OCI-LY3 (cell line): ENCODE measurements at regions not wholly inside any gene's neighbourhood (a gene's known extent, or its start where the extent isn't known, plus 50 kb on each side); places are given as distances from the start of the nearest gene placed in this dataset.

ENCODE experiments used
- H2AFZ ChIP-seq: fragments of 200-600, 300-600 bp; shearing (Covaris generic); 2 replicates; pipeline ENCODE4 v1.6.0; 2014; ENCODE audit warnings: antibody characterized with exemption, low read depth, low read length
- H3K27ac ChIP-seq: fragments of 200-600, 300-600 bp; sonication (generic); 2 replicates; pipeline ENCODE4 v1.5.1; 2014; ENCODE audit warnings: mild to moderate bottlenecking, low read length, moderate library complexity, mixed read lengths
- H3K27me3 ChIP-seq: fragments of 200-600, 300-600 bp; sonication (generic); 2 replicates; pipeline ENCODE4 v1.6.1; 2014; ENCODE audit warnings: low read depth, low read length, mixed read lengths
- H3K36me3 ChIP-seq: fragments of 200-600, 300-600 bp; sonication (generic); replicated peaks from 2 replicates; pipeline ENCODE3; 2014; ENCODE audit warnings: low read depth, low read length, mixed read lengths
- H3K4me1 ChIP-seq: fragments of 300-600, 200-600 bp; sonication (generic); 2 replicates; pipeline ENCODE4 v1.6.1; 2014; ENCODE audit warnings: low read length, mixed read lengths
- H3K4me2 ChIP-seq: fragments of 200-600, 300-600 bp; sonication (generic); 2 replicates; pipeline ENCODE4 v1.6.1; 2014; ENCODE audit warnings: low read length, mixed read lengths
- H3K4me3 ChIP-seq: fragments of 300-600, 200-600 bp; sonication (generic); 2 replicates; pipeline ENCODE4 v1.5.1; 2014; ENCODE audit warnings: antibody characterized with exemption, mild to moderate bottlenecking, low read length, moderate library complexity
- H3K79me2 ChIP-seq: fragments of 300-600, 200-600 bp; shearing (Covaris generic); 2 replicates; pipeline ENCODE4 v1.6.1; 2014; ENCODE audit warnings: mild to moderate bottlenecking, low read length, mixed read lengths
- H3K9ac ChIP-seq: fragments of 300-600, 200-600 bp; shearing (Covaris generic); 2 replicates; pipeline ENCODE4 v1.6.0; 2014; ENCODE audit warnings: mild to moderate bottlenecking, low read length, moderate library complexity
- H3K9me3 ChIP-seq: fragments of 200-600, 300-600 bp; shearing (Covaris generic); 2 replicates; pipeline ENCODE4 v1.6.1; 2014; ENCODE audit warnings: low read length, mixed read lengths; ENCODE audit not compliant: insufficient read depth
- H4K20me1 ChIP-seq: fragments of 200-600, 300-600 bp; sonication (generic); 2 replicates; pipeline ENCODE4 v1.6.1; 2016; ENCODE audit warnings: low read length, mixed read lengths; ENCODE audit not compliant: insufficient read depth
- EZH2phosphoT487 ChIP-seq: fragments of 200-600 bp; shearing (Covaris generic); IDR thresholded peaks from 2 replicates; pipeline ENCODE4 v1.6.1; 2018; ENCODE audit warnings: antibody characterized with exemption, mixed run types, low read depth
- TF ChIP-seq, protein P1 (sequence below): fragments of 200-600, 300-600 bp; sonication (generic); IDR thresholded peaks from 2 replicates; pipeline ENCODE4 v1.5.1; 2014; ENCODE audit warnings: antibody characterized with exemption, low read length, low read depth

DNA sequence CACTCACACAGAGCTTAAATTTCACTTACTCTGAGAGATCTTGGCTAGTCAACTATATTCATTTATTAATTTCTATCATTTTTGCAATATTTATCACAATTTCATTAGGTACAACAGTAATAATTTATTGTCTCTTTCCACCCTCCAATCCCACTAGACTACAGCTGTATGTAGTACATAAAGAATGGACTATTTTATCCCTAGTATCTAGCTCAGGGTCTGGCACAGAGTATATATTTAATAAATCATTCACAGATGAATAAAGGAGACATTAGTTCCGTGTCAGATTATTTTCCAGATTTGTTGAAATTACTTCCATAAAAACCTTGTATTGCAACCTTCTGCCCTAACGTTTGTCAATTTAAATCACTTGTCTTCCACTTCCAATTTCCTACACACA, 1781.1 kb upstream of the SEL1L start:
- Histone ChIP-seq H3K36me3 (no peaks in the 10 kb centered on the region), H4K20me1 (no peaks in the 10 kb centered on the region), H3K79me2 (no peaks in the 10 kb centered on the region), H3K9me3 (no peaks in the 10 kb centered on the region), H2AFZ (no peak overlapping the region), H3K9ac (no peak overlapping the region), H3K4me1 (no peaks in the 10 kb centered on the region), H3K4me2 (no peak overlapping the region), H3K4me3 (no peak overlapping the region), H3K27ac (no peak overlapping the region), H3K27me3 (no peaks in the 10 kb centered on the region)
- TF ChIP-seq, protein P1, sequence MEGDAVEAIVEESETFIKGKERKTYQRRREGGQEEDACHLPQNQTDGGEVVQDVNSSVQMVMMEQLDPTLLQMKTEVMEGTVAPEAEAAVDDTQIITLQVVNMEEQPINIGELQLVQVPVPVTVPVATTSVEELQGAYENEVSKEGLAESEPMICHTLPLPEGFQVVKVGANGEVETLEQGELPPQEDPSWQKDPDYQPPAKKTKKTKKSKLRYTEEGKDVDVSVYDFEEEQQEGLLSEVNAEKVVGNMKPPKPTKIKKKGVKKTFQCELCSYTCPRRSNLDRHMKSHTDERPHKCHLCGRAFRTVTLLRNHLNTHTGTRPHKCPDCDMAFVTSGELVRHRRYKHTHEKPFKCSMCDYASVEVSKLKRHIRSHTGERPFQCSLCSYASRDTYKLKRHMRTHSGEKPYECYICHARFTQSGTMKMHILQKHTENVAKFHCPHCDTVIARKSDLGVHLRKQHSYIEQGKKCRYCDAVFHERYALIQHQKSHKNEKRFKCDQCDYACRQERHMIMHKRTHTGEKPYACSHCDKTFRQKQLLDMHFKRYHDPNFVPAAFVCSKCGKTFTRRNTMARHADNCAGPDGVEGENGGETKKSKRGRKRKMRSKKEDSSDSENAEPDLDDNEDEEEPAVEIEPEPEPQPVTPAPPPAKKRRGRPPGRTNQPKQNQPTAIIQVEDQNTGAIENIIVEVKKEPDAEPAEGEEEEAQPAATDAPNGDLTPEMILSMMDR, result no peak
- TF ChIP-seq EZH2phosphoT487, result no peak

DNA sequence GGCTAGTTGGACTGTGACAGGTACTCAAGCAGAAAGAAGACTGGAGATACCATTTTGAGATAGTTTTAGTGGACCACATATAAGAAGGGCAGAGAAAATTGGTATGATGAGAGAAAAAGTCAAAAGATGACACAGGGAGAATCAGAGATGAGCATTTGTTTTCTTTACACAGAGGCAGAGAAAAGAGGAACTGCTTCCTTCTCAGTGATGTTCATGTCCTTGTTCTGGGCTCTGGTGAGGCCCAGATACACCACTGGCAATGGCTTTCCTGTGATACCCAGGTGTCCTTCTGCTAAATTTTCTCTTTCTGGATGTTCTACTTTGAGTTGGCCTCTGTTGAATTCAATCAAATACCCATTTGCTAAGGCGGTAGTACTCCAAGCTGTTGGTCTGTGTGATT, 1782.7 kb upstream of the SEL1L start:
- Histone ChIP-seq H3K27ac (no peak overlapping the region), H2AFZ (no peak overlapping the region)

DNA sequence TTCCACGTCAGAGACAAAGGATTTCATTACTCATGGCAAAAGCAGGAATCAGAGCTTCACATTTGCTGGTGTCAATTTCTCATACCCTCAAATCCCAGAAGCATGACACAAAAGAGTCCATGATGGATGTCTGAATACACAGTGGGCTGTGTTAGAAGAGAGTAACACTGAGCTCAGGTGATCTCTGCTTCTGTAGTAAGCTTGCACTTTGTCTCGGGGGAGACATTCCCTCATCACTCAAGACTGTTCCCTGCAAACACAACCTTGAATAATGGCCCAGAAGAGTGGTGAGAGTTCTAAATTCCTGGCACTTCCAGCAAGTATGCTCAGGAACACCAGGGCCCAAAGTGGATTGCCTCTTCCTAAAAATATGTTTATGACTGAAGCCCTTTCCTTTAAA, 1787.2 kb upstream of the SEL1L start:
- no peaks in the 10 kb centered on the region for H3K79me2 ChIP-seq
- H3K9me3 ChIP-seq, result no peaks in the 10 kb centered on the region
- H3K36me3 ChIP-seq, result no peaks in the 10 kb centered on the region
- H3K4me1 ChIP-seq, result no peaks in the 10 kb centered on the region
- TF ChIP-seq EZH2phosphoT487, result no peak
- TF ChIP-seq, protein P1, result no peak
- no peaks in the 10 kb centered on the region for H4K20me1 ChIP-seq
- no peak overlapping the region for H2AFZ ChIP-seq
- H3K9ac ChIP-seq, result no peak overlapping the region
- no peak overlapping the region for H3K27ac ChIP-seq
- no peak overlapping the region for H3K4me2 ChIP-seq
- H3K27me3 ChIP-seq, result no peaks in the 10 kb centered on the region
- H3K4me3 ChIP-seq, result no peak overlapping the region

More for the DNA sequence above, 1782.7 kb upstream of the SEL1L start:
- Histone ChIP-seq H3K4me1 (no peaks in the 10 kb centered on the region), H4K20me1 (no peaks in the 10 kb centered on the region), H3K4me2 (no peak overlapping the region), H3K4me3 (no peak overlapping the region), H3K36me3 (no peaks in the 10 kb centered on the region), H3K9me3 (no peaks in the 10 kb centered on the region), H3K27me3 (no peaks in the 10 kb centered on the region), H3K9ac (no peak overlapping the region), H3K79me2 (no peaks in the 10 kb centered on the region)
- TF ChIP-seq, protein P1, result no peak
- TF ChIP-seq EZH2phosphoT487, result no peak

DNA sequence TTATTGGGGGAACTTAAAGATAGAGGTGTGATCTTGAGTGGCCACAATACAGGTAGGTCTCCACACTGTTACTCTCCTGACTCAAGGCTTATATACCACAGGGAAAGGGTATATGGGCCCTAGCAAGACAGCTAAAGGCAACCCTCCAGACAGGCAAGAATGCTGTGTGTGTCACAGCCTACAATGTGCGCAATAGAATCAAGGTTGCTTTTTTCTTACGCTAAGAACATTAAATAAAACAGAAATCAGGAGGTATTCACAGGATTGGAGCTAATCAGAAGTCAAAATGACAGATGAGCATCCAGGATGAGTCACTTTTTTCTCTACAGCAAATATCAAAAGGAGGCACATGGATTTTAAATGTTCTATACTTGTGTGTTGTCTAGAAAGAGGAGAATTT, 1797.9 kb upstream of the SEL1L start:
- Histone ChIP-seq H3K27ac (no peak overlapping the region), H3K9ac (no peak overlapping the region), H4K20me1 (no peaks in the 10 kb centered on the region), H2AFZ (no peak overlapping the region), H3K36me3 (no peaks in the 10 kb centered on the region), H3K4me2 (no peak overlapping the region), H3K79me2 (no peaks in the 10 kb centered on the region), H3K4me1 (no peaks in the 10 kb centered on the region), H3K27me3 (no peaks in the 10 kb centered on the region), H3K9me3 (no peaks in the 10 kb centered on the region), H3K4me3 (no peak overlapping the region)
- TF ChIP-seq, protein P1, result no peak
- TF ChIP-seq EZH2phosphoT487, result no peak
